T-helper 2 cell (primary cell): ENCODE measurements at regions not wholly inside any gene's neighbourhood (a gene's known extent, or its start where the extent isn't known, plus 50 kb on each side); places are given as distances from the start of the nearest gene placed in this dataset.

Experiments
- DNase-seq, 5 experiments: peaks; one replicate each; pipeline versions ENCODE4 v3.0.0 to v3.0.0-alpha.2; 2012 to 2022

- no peak for DNase-seq
Observed at GRCh38 chr1:34331020-34331926, 154.6 kb downstream of the C1orf94 start.

DNA sequence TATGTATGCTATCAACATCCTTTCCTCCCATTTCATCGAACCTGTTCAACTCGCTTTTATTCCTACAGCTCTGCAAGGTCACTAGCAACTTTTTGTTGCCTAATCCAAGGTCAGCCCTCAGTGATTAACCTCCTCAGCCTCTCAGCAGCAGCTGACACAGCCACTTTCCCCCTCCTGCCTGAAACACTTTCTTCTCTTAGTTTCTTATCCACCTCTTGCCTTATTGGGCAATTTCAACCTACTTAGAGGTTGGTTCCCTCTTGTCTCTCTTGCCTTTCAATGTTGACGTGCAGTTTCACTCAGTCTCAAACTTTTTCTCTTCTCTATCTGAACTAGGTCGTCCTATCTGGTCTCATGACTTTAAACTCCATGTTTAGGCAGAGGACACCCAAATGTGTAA is 156.3 kb downstream of the C1orf94 start:
- no peak for DNase-seq

DNA sequence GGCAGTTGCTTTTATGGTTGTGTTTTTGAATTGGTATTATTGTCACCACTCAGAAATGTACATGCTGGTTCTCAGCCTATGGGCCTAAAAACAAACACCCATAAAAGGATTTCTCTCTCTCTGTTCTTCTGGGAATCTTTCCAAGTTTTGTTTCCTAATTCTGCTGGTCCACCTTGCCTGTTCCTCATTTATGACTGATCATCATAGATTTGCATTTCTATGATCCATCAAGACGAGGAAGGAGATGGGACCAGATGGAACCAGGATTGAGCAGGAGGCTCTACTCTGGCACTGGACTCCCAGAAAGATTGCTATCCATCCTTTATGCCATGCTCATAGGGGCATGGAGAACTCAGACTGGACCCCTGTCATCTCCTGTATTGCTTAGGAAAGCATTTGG is 162.2 kb downstream of the C1orf94 start:
- no peak for DNase-seq

DNA sequence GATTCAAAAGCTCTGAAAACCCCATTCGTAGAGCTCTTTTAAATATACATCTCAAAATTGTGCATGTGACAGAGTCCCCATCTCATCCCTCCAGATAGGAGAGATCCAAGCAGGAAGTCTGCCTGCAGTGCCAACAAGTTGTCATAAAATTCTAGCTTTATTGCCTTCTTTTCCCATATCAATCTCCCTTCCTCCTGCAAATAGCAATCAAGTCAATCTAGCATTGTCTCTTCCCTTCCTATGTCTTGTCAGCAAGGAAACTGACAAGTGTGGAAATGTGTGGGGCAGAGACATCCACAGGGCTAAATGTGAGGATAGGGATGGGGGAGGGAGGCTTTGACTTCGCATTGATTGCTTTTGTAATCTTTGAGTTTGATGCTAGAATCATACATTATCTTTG is 165.2 kb downstream of the C1orf94 start:
- no peak for DNase-seq

GRCh38 chr1:34342334-34342733 is 165.6 kb downstream of the C1orf94 start:
- DNase-seq: no peak

DNA sequence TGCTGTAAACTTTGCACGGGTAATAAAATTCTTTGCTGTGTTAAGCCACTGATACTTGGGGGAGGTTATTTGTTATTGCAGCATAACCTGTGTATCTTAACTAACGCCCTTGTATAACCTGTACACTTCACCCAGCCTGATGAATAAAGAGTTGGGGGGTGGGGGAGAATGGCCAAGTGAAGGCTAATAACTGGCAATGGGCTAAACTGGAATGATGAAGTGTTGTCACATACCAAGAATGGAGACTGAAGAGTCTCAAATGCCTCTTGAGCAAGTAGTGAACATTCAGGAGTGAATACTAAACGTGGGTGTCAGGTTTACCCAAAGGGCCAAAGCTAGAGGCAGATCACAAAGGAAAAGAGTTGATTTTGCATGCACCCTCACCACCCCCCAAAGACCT is 169.4 kb downstream of the C1orf94 start:
- no peak for DNase-seq

GRCh38 chr1:34353409-34353808 is 176.7 kb downstream of the C1orf94 start:
- no peak for DNase-seq

- no peak for DNase-seq
Observed at GRCh38 chr1:34354367-34354766, 177.7 kb downstream of the C1orf94 start.

DNA sequence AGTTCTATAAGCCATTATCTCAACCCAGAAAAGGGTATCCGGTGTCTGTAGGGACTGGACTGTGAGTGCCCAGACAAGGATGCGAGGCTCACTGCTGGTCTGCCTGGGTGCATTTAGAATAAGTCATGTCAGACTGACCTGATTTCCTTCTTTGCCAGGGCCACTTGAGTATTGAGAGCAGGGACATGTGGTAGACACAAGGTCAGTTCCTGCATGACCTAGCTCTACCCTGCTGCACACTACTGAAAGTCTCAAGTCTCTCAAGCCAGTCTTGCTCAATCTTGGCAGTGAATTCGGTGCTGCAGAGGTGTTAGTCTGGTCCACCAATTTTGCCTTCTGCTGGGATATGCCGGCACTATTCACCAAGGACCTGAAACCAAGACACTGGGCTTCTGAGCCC is 180.1 kb downstream of the C1orf94 start:
- no peak for DNase-seq

DNA sequence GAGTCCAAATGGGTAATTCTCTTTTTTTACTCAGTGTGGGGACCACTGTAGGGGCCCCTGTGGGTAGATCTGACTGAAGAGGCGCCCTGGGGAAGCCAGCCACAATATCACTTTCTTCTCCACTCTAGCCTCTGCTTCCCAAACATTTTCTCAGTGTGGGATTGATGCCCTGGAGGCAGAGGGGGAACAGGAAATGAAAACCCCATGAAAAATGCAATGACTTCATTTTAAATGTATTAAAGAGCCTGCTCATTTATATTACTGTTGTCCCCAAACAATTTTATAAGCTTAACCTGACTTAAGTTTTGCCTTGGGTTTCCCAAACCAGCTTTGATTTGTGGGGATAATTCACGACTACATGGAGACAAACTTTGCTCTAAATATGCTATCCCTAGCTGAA is 181.9 kb downstream of the C1orf94 start:
- no peak for DNase-seq

DNA sequence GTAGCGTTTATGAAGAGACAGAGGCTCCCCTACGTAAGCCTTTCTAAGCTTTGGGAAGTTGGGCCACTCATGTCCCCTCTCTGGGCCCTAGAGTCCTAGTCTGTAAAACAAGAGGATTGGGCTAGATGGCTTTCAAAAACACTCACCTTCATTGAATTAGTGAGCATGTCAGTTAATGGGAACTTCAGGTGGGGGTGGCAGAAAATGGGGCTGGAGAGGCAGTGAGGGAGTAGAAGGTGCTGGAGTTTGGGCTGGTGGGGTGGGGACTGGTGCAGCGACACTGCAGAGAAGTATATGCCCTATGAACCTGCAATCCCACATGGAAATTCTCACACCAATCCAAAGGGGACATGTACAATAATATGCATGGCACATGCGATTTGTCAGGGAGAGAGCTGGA is 182.7 kb downstream of the C1orf94 start:
- no peak for DNase-seq

DNA sequence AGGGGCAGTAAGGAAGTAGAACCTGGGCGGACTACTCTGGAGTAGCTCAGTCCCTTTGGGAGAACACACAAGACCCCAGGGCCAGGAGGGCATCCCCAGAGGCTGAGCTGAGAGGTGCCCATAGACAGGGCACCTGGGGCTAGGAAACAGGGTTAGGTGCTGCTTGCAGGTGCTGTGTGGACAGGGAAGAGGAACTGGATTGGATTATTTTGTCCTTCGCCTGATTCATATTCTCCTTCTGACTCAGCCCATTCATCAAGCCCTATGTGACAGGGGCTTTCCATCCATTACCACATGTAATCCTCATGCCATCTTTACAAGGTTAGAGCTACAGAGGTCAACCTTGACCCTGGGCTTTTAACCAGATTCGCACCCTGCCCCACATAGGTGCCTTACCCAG is 183.9 kb downstream of the C1orf94 start:
- no peak for DNase-seq

DNA sequence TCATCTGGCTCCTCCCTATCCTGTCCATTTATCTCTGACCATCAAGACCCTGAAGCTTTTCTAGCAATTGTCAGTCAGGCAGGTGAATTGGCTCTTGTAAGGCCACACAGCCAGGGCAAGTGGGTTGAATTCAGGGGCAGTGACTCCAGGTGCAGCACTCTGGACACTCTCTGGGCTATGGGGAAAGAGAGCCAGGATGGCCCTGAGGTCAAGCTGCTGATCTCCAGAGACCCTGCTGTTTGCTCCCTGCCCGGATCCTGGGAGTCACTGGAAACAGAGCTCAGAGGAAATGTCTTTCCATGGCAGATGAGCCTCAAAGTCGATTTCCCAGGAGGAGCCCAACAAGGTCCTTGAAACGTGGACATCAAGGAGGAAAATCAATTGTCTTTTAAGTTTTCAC is 184.4 kb downstream of the C1orf94 start:
- DNase-seq: no peak

- DNase-seq: no peak
Observed at GRCh38 chr1:34361781-34362357, 185.2 kb downstream of the C1orf94 start.

GRCh38 chr1:34362949-34363348 is 186.2 kb downstream of the C1orf94 start:
- no peak for DNase-seq

DNA sequence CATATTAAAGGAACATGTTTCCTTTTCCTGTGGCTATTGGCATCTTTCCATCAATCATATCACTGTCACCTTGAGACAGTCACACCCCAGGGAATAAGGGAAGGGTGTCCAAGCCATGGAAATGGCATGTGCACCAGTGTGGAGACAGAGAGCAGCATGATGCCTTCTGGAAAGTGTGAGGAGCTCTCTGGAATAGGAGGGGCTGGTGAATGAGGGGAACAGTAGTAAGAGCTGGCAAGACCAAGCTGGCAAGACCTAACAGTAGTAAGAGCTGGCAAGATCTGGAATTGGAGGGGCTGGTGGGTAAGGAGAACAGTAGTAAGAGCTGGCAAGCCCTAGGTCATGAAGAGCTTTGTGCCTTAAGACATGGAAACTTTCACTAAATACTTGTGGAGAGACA is 186.7 kb downstream of the C1orf94 start:
- no peak for DNase-seq

DNA sequence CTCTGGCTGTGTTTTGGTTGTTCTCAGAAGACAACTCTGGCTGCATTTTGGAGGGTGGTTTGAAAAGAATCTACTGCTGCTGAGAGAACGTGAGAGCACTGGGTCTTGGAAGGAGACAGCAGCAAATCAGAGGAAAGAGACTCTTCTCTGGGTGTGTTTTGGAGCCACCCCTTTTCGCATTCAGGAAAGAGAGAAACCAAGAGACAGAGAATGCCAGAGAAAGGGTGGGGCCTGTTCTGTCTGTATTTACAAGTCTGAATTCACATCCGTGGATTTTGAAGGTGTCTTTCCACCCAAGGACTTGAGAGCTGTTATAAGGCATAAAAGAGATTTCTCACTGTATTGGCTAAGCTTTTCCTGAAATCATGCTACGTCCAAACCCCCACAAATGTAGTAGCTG is 187.2 kb downstream of the C1orf94 start:
- no peak for DNase-seq

DNA sequence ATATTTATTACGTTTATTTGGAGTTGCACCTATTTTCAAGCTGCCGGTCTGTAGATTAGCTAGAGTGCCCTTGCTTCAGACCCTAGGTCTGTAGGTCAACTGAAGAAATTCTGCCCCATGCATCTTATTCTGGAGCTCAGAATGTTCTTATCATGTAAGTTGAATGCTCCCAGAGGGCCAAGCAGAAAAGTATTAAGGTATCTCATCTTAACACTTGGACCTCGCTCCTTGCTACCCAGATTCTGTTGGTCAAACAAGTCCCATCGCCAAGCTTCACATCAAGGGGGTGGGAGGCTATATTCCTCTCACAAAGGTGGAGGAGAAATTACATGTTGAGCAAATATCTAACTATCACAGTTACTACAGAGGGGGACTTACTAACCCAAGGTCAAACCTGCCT is 187.7 kb downstream of the C1orf94 start:
- DNase-seq: no peak

DNA sequence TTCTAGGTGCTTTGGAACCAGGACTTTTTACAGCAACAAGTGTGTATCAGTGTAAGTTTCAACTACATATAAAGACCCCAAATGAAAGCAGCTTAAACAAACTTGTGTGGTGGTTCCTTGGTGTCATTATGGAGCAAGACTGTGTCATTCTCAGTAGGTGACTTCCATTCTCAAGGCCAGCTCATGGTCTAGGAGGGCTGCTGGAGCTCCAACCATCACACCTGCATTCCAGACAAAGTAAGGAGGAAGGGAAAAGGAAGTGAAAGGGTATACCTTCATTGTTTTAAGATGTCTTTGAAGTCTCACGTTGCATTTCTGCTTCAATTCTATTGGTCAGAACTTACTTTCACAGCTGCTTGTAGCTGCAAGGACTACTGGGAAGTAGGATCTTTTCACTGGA is 188.6 kb downstream of the C1orf94 start:
- no peak for DNase-seq

- no peak for DNase-seq
Observed at GRCh38 chr1:34366875-34367624, 190.3 kb downstream of the C1orf94 start.

DNA sequence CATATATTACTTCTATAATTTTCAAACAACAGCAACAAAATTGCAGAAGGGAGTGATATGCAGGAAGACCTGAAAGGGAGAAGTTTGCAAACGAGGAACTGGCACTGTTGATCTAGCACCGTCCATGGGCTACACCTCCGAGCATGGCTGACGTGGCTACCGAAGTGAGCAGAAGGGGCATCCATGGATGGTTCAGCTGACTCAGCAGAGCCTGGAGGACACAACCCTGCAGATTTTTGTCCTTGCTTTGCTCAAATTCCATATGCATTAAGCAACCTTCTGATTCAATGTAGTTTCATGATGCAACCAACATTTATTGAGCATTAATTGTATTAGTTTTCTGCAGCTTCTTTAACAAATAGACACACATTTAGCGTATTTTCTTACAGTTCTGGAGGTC is 191.2 kb downstream of the C1orf94 start:
- DNase-seq: no peak

DNA sequence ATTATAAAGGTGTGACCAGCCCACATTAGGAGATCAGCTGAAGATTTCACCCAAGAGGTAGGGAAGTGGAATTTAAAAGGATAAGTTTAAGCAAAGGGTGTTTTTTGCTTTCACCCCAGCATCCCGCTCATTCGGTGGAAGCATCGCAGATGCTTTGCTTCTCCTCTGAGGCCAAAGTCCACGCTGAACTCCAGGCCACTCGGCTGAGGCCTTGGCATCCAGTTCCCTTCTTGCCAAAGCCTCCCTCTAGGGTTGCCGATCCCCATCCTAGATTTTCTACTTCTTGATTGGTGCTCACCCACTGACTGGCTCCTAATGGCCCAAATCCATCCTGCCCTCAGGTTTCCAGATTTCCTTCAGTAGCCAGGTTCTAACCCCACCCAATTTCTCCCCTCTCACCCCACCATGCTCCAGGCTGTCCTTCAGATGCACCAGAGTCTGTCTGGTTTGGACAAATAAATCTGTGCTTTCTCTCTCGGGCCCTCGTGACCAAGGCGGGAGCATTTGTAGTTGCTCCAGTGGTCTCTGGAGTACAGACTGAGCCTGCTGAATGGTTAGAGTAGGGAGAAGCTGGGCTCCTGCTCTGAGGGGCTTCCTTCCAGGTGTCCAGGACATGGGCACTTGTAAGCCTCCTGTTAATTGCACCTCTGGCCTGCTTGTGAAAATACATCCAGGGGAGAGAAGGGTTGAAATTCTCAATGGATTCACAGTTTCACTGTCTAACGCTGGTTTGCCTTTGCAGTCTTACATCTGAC is 193.2 kb downstream of the C1orf94 start:
- no peak for DNase-seq

GRCh38 chr1:34370748-34371147 is 194.0 kb downstream of the C1orf94 start:
- DNase-seq: no peak
